ENCODE measurements at regions not wholly inside any gene's neighbourhood (a gene's known extent, or its start where the extent isn't known, plus 50 kb on each side); places are given as distances from the start of the nearest gene placed in this dataset.

DNA sequence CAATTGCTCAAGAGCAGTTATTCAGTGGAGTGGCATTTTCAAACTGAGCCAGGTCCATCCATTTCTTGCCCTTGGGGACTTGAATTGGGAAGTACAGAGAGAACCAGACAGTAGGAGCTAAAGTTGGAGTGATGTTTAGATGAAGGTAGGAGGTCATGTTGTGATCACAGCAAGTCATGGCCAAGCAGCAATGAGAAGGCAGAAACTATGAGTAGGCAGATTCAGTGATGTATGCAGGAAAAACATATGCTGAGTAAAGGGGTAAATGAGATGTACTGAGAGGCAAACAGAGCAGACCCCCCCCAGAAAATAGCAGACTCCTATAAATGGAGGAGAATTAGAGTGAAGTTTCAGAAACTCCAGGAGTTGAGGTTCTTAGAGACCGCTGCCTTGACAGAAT is 95.8 kb downstream of the PERP start:
- DNase-seq = no peak

GRCh38 chr6:138012682-138013081 is 94.5 kb downstream of the PERP start:
- no peak for DNase-seq

DNA sequence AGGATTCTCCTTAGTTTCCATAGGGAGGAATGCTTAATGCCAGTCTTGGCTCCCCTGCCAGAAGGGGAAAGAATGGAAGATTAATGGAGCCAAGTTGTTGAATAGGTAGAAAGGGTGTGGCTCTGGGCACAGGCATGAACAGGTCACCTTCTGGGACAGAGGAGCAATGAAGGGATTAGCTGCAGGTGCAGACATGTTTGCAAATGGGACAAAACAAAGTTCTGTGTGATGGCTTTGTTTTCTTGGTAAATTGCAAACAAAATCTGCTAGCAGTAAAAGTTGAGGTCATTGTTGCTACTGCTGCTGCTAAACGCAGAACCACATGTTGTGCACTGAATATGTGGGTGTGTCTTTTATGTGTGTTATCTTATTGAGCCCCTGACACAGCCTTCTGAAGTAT is 93.3 kb downstream of the PERP start:
- no peak for DNase-seq

DNA sequence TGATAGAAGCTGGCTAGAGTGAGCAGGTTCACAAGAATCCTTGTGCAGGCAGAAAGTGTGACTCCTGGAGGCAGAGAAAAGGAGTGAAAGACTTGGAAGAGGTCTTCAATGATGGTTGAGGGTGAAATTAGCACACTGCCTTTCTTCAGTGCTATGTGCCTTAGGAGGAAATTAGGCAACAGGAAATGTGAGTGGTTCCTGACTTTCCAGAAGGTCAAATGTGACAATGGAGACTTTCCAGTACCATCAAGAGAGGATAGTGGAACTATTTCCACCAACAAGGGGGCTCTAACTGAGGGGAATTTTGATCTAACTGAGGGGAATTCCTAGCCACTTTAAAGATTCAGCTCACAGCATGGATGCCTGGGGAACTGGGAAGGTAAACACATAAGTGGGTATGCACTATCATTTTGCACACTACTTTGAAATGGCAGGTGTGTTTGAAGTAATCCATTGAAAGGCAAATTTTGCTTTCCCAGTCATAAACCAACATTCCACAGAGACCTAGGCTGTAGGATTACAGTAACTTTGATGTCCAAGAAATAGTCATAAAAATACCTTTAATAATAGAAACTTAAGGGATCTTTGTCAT is 90.0 kb downstream of the PERP start:
- DNase-seq = no peak

DNA sequence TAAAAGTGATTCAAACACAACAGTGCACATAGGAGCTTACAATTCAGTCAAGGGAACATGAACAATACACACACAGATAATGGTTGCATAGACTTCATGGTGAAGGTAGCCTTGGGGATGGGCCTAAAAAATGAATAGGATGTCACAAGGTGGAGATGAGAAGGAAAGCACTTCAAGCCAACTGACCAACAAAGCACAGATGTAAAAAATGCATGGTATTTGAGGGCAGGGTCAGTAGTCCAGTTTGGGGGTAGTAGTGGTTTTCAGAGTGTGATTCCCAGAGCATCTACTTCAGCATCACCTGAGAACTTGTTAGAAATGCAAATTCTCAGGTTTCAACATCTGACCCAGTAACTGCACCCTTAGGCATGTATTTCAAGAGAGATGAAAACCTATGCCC is 88.9 kb downstream of the PERP start:
- DNase-seq = no peak

- no peak for DNase-seq
Observed at GRCh38 chr6:138025528-138025978, 81.7 kb downstream of the PERP start.

DNA sequence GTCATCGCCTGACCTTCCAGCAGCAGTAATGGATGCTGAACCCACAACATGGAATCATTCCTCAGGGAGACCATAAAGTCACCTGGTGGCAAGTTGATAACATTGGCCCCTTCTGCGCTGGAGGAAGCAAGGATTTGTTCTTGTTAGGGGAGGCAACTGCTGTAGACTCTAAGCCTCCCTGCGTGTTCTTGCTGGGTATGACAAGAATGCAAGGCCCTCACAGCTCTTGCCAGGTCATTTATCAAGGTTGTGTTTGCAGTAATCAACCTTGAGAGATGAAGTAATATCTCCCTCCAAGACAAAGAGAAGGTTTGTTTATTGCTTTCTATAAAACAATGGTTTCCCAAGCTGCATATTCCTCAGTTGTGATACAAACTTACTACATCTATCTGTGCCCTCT is 80.9 kb downstream of the PERP start:
- DNase-seq = no peak

DNA sequence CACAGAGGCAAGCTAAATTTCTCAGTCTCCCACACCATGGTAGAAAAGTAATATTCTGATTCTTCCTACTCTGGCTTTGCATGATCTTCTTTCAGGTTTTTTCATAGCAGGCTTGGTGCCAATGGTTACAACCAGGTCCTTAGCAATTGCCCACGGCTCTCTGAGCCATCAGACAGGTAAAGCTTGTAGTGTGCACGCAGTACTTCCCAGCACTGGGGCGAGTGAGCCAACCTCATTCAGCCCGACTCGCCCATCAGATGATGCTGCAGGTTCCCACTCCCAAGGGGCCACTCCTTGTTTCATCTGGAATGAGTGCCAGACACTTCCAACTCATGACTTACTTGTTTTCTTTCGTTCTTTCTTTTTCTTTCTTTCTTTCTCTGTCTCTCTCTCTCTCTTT is 78.3 kb downstream of the PERP start:
- DNase-seq = peak; percentile 34

DNA sequence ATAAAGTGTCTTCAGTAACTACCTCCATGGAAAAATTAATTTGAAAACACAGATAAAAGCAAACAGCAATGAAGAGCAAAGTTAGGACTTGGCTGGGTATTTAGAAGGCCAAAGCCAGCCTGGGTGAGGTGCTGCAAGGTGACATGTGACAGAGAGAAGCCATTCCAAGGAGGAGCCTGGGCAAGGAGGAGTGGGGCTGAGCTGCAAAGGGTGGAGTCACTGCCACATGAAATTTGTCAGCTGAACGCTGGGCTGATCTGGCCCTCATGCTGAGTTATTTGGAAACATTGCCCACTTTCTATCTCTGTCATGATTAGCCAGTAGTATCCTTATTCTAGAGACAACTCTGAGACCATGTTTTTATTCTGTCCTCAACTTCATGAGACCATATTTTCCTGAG is 76.3 kb downstream of the PERP start:
- no peak for DNase-seq

- no peak for DNase-seq
Observed at GRCh38 chr6:138031417-138031816, 75.8 kb downstream of the PERP start.

GRCh38 chr6:138031850-138032249 is 75.4 kb downstream of the PERP start:
- DNase-seq = no peak

DNA sequence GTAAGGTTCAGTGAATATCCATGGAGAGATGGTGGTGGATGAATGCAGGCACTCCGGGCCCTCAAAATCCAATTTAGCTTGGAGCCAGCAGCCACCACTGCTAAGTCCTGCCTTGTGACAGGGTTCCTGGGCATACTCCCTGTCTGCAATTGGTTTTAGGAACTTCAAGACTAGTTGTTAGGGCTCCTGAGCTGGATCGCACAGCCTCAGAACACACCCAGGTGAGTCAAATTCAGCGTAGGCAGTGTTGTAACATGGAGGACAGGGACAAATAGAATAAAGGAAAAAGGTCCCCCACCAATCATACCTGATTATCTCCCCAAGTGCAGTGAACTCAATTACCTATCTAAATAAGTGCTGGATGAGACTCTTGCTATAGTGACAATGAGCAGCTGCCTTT is 74.6 kb downstream of the PERP start:
- no peak for DNase-seq

DNA sequence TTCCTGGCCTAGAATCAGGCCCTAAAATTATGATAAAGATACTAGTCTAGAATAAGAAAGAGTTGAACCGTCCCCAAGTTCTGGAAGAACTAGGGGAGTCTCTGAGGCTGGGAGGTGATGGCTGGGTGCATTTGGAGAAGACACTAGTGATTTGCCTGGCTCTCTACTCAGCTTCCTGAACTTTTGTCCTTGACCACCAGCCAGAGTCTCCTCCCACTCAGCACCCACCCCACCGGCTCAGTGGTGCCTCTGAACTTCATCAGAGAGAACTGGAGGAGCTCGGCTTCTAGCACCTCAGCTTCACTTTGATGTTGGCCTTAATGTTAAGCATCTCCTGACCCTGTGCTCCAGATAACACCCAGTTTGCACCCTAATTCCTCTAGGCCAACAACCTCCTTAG is 73.0 kb downstream of the PERP start:
- no peak for DNase-seq

GRCh38 chr6:138035070-138035469 is 72.1 kb downstream of the PERP start:
- no peak for DNase-seq

GRCh38 chr6:138036111-138036510 is 71.1 kb downstream of the PERP start:
- no peak for DNase-seq

GRCh38 chr6:138037009-138037504 is 70.2 kb downstream of the PERP start:
- no peak for DNase-seq

GRCh38 chr6:138038142-138038870 is 68.9 kb downstream of the PERP start:
- DNase-seq = peak; percentile 8
